AG09309 (cell line): ENCODE measurements at regions not wholly inside any gene's neighbourhood (a gene's known extent, or its start where the extent isn't known, plus 50 kb on each side); places are given as distances from the start of the nearest gene placed in this dataset.
"Not testable (repeated sequence)": the region's sequence is repeated elsewhere in the genome, so short reads cannot be mapped to it uniquely, and the experiment has no call there.

Experiments used
- DNase-seq: peaks from one replicate; pipeline ENCODE4 v3.0.0-alpha.2; 2010; ENCODE audit warnings: low read depth
- H3K4me3 ChIP-seq: 2 replicates; pipeline ENCODE4 v1.5.1; 2011; ENCODE audit warnings: mild to moderate bottlenecking, low read depth, low read length, moderate library complexity; ENCODE audit not compliant: control insufficient read depth
- CTCF ChIP-seq: IDR thresholded peaks from 2 replicates; pipeline ENCODE4 v1.5.1; 2011; ENCODE audit warnings: mild to moderate bottlenecking, low read depth, low read length, inconsistent platforms; ENCODE audit not compliant: insufficient read depth, control insufficient read depth; ENCODE audit errors: missing control alignments

- no peak for DNase-seq
- no peak for TF ChIP-seq CTCF
- no peak overlapping the region for H3K4me3 ChIP-seq
These were observed 650.9 kb upstream of the SEMA6D start for GRCh38 chr15:47066392-47066791.

- DNase-seq, H3K4me3 ChIP-seq: not testable (repeated sequence)
These were observed 639.5 kb upstream of the SEMA6D start for GRCh38 chr15:47077846-47078245.

GRCh38 chr15:47095833-47096232 lies 621.5 kb upstream of the SEMA6D start:
- no peak for DNase-seq
- no peak overlapping the region for H3K4me3 ChIP-seq
- no peak for TF ChIP-seq CTCF

- DNase-seq: not testable (repeated sequence)
These were observed 618.8 kb upstream of the SEMA6D start for GRCh38 chr15:47098526-47098925.

GRCh38 chr15:47099801-47100200 lies 617.5 kb upstream of the SEMA6D start:
- DNase-seq, H3K4me3 ChIP-seq: not testable (repeated sequence)

More at GRCh38 chr15:47098526-47098925, 618.8 kb upstream of the SEMA6D start:
- H3K4me3 ChIP-seq: not testable (repeated sequence)

- not testable (repeated sequence) for DNase-seq, H3K4me3 ChIP-seq
These were observed 608.5 kb upstream of the SEMA6D start for GRCh38 chr15:47108800-47109199.

GRCh38 chr15:47116698-47117097 lies 600.6 kb upstream of the SEMA6D start:
- no peak overlapping the region for H3K4me3 ChIP-seq
- DNase-seq: no peak

GRCh38 chr15:47119349-47119748 lies 598.0 kb upstream of the SEMA6D start:
- TF ChIP-seq CTCF: no peak
- no peak overlapping the region for H3K4me3 ChIP-seq
- DNase-seq: no peak

More at GRCh38 chr15:47116698-47117097, 600.6 kb upstream of the SEMA6D start:
- TF ChIP-seq CTCF: no peak

- DNase-seq: no peak
- TF ChIP-seq CTCF: no peak
- no peak overlapping the region for H3K4me3 ChIP-seq
These were observed 592.7 kb upstream of the SEMA6D start for GRCh38 chr15:47124430-47125102.
